Endothelial cell of umbilical vein (primary cell): ENCODE measurements at regions not wholly inside any gene's neighbourhood (a gene's known extent, or its start where the extent isn't known, plus 50 kb on each side); places are given as distances from the start of the nearest gene placed in this dataset.

Source experiments
- EZH2 ChIP-seq: IDR thresholded peaks from 2 replicates; pipeline ENCODE4 v1.6.1; 2012; ENCODE audit warnings: borderline replicate concordance, low read depth, mild to moderate bottlenecking, moderate library complexity, low read length, inconsistent platforms; ENCODE audit not compliant: severe bottlenecking
- FOS ChIP-seq: IDR thresholded peaks from 2 replicates; pipeline ENCODE4 v1.6.1; 2011; ENCODE audit warnings: mild to moderate bottlenecking, low read length, moderate library complexity, borderline replicate concordance; ENCODE audit not compliant: insufficient read depth
- GATA2 ChIP-seq: IDR thresholded peaks from 2 replicates; pipeline ENCODE4 v1.7.0; 2011; ENCODE audit warnings: low read depth, mild to moderate bottlenecking, moderate library complexity, mixed read lengths, low read length; ENCODE audit not compliant: insufficient read length, insufficient read depth
- JUN ChIP-seq: IDR thresholded peaks from 2 replicates; pipeline ENCODE4 v1.6.1; 2011; ENCODE audit warnings: borderline replicate concordance, low read depth; ENCODE audit not compliant: insufficient read length, insufficient read depth
- MYC ChIP-seq: IDR thresholded peaks from one replicate; pipeline ENCODE4 v1.6.1; 2011; ENCODE audit warnings: mild to moderate bottlenecking, low read depth, low read length
- POLR2A ChIP-seq: IDR thresholded peaks from 2 replicates; pipeline ENCODE4 v1.6.1; 2012; ENCODE audit warnings: low read depth, mild to moderate bottlenecking, control low read depth, low read length
- POLR2AphosphoS5 ChIP-seq: IDR thresholded peaks from 2 replicates; pipeline ENCODE4 v1.6.1; 2012; ENCODE audit warnings: low read depth, mild to moderate bottlenecking, control low read depth, low read length, moderate library complexity; ENCODE audit not compliant: insufficient read depth
- TF ChIP-seq, protein P1 (sequence below), 2 donors: IDR thresholded peaks; 1 replicate in 1 of 2; 2 replicates in 1 of 2; pipeline ENCODE4 v1.5.1; 2011; ENCODE audit warnings: low read length in 2 of 2, mild to moderate bottlenecking in 2 of 2, moderate library complexity in 2 of 2, control low read depth in 1 of 2, inconsistent platforms in 1 of 2, low read depth in 1 of 2; ENCODE audit not compliant: insufficient read depth in 1 of 2; ENCODE audit errors: extremely low read depth in 1 of 2
- TF ChIP-seq, protein P2 (sequence below): IDR thresholded peaks from 2 replicates; pipeline ENCODE4 v1.6.1; 2011; ENCODE audit not compliant: insufficient read depth, insufficient read length

DNA sequence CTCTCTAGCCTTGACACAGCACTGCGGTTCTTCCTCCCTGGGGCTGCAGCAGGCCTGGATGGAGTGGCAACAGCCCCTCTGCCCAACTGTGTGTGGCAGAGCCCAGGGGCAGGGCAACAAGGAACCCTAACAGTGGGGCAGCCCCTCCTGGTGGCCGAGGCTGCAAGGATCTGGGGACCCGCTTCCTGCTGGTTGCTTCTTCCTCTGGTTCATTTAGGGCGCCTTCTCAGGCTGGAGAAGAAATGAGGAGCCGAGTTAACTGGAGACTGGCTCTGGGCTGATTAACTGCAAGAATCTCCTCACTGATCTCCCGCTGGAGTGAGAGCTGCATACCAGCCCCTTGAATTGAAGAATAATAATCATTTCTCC is 80.1 kb upstream of the EMX2 start:
- TF ChIP-seq, protein P1, sequence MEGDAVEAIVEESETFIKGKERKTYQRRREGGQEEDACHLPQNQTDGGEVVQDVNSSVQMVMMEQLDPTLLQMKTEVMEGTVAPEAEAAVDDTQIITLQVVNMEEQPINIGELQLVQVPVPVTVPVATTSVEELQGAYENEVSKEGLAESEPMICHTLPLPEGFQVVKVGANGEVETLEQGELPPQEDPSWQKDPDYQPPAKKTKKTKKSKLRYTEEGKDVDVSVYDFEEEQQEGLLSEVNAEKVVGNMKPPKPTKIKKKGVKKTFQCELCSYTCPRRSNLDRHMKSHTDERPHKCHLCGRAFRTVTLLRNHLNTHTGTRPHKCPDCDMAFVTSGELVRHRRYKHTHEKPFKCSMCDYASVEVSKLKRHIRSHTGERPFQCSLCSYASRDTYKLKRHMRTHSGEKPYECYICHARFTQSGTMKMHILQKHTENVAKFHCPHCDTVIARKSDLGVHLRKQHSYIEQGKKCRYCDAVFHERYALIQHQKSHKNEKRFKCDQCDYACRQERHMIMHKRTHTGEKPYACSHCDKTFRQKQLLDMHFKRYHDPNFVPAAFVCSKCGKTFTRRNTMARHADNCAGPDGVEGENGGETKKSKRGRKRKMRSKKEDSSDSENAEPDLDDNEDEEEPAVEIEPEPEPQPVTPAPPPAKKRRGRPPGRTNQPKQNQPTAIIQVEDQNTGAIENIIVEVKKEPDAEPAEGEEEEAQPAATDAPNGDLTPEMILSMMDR (IDR thresholded peaks at IDR 0.05; ENCODE audit: extremely low read depth in 1 of 2, insufficient read depth in 1 of 2, low read depth in 1 of 2, low read length in 2 of 2), result peak in 1 of 2 donors; percentile 25
- TF ChIP-seq EZH2 (no peak), POLR2A (no peak), POLR2AphosphoS5 (no peak), GATA2 (no peak), FOS (no peak), MYC (no peak), JUN (no peak)
- TF ChIP-seq, protein P2, sequence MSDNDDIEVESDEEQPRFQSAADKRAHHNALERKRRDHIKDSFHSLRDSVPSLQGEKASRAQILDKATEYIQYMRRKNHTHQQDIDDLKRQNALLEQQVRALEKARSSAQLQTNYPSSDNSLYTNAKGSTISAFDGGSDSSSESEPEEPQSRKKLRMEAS, result no peak
